Left hindlimb (tissue), 1 donor: ENCODE measurements at regions not wholly inside any gene's neighbourhood (a gene's known extent, or its start where the extent isn't known, plus 50 kb on each side); places are given as distances from the start of the nearest gene placed in this dataset.
"Not testable (repeated sequence)": the region's sequence is repeated elsewhere in the genome, so short reads cannot be mapped to it uniquely, and the experiment has no call there.

Experiments used
- DNase-seq: peaks from one replicate; pipeline ENCODE4 v3.0.0-alpha.2; 2018

- no peak for DNase-seq
These were observed 521.0 kb downstream of the ADCYAP1 start for GRCh38 chr18:1425679-1426078.

GRCh38 chr18:1435487-1435886 lies 530.8 kb downstream of the ADCYAP1 start:
- DNase-seq: no peak

- no peak for DNase-seq
These were observed 531.5 kb downstream of the ADCYAP1 start for GRCh38 chr18:1436199-1436598.

- DNase-seq: no peak
These were observed 533.8 kb downstream of the ADCYAP1 start for GRCh38 chr18:1438458-1438910.

GRCh38 chr18:1438967-1439366 lies 534.3 kb downstream of the ADCYAP1 start:
- DNase-seq: peak; percentile 25

GRCh38 chr18:1444062-1444461 lies 539.4 kb downstream of the ADCYAP1 start:
- DNase-seq: not testable (repeated sequence)

GRCh38 chr18:1446765-1447164 lies 542.1 kb downstream of the ADCYAP1 start:
- no peak for DNase-seq

GRCh38 chr18:1452821-1453220 lies 548.1 kb downstream of the ADCYAP1 start:
- no peak for DNase-seq

- no peak for DNase-seq
These were observed 550.9 kb downstream of the ADCYAP1 start for GRCh38 chr18:1455605-1456004.

- DNase-seq: no peak
These were observed 553.9 kb downstream of the ADCYAP1 start for GRCh38 chr18:1458547-1458946.

GRCh38 chr18:1463981-1464380 lies 559.3 kb downstream of the ADCYAP1 start:
- DNase-seq: no peak

- DNase-seq: no peak
These were observed 560.0 kb downstream of the ADCYAP1 start for GRCh38 chr18:1464444-1465217.

GRCh38 chr18:1466035-1466434 lies 561.4 kb downstream of the ADCYAP1 start:
- no peak for DNase-seq

GRCh38 chr18:1467461-1467964 lies 562.8 kb downstream of the ADCYAP1 start:
- DNase-seq: no peak

GRCh38 chr18:1468550-1468949 lies 563.9 kb downstream of the ADCYAP1 start:
- no peak for DNase-seq

GRCh38 chr18:1475867-1476266 lies 571.2 kb downstream of the ADCYAP1 start:
- no peak for DNase-seq

- no peak for DNase-seq
These were observed 575.6 kb downstream of the ADCYAP1 start for GRCh38 chr18:1480309-1480708.

- DNase-seq: no peak
These were observed 576.9 kb downstream of the ADCYAP1 start for GRCh38 chr18:1481577-1481976.

- no peak for DNase-seq
These were observed 578.7 kb downstream of the ADCYAP1 start for GRCh38 chr18:1483385-1483784.

- DNase-seq: no peak
These were observed 582.8 kb downstream of the ADCYAP1 start for GRCh38 chr18:1487457-1487856.

GRCh38 chr18:1488394-1488793 lies 583.7 kb downstream of the ADCYAP1 start:
- DNase-seq: no peak

- DNase-seq: no peak
These were observed 584.3 kb downstream of the ADCYAP1 start for GRCh38 chr18:1488957-1489356.

- DNase-seq: no peak
These were observed 590.7 kb downstream of the ADCYAP1 start for GRCh38 chr18:1495387-1495786.

- no peak for DNase-seq
These were observed 591.4 kb downstream of the ADCYAP1 start for GRCh38 chr18:1496096-1496495.

GRCh38 chr18:1498216-1498615 lies 593.5 kb downstream of the ADCYAP1 start:
- no peak for DNase-seq
